GM12878 (cell line): ENCODE measurements at regions not wholly inside any gene's neighbourhood (a gene's known extent, or its start where the extent isn't known, plus 50 kb on each side); places are given as distances from the start of the nearest gene placed in this dataset.

ENCODE experiments used
- GABPA ChIP-seq: IDR thresholded peaks from 2 replicates; pipeline ENCODE4 v1.6.1; 2014; ENCODE audit warnings: antibody characterized with exemption, low read depth, mild to moderate bottlenecking, inconsistent platforms
- KLF5 ChIP-seq: fragments of 450-650 bp; IDR thresholded peaks from 2 replicates; pipeline ENCODE4 v1.6.1; 2014; ENCODE audit warnings: mild to moderate bottlenecking; ENCODE audit not compliant: partially characterized antibody
- NFXL1 ChIP-seq: fragments of 450-650 bp; IDR thresholded peaks from 2 replicates; pipeline ENCODE4 v1.6.1; 2017; ENCODE audit warnings: antibody characterized with exemption, mild to moderate bottlenecking, borderline replicate concordance
- POLR2AphosphoS5 ChIP-seq: IDR thresholded peaks from 2 replicates; pipeline ENCODE4 v1.6.1; 2011; ENCODE audit warnings: mild to moderate bottlenecking, low read length, inconsistent platforms
- RUNX3 ChIP-seq: IDR thresholded peaks from 2 replicates; pipeline ENCODE4 v1.6.1; 2012; ENCODE audit warnings: low read length, inconsistent platforms
- TF ChIP-seq, protein P1 (sequence below): IDR thresholded peaks from 2 replicates; pipeline ENCODE4 v1.6.1; 2011; ENCODE audit warnings: borderline replicate concordance, low read depth, mild to moderate bottlenecking, moderate library complexity, low read length; ENCODE audit not compliant: insufficient read depth, poor library complexity, severe bottlenecking
- TF ChIP-seq, protein P2 (sequence below): fragments of 450-650 bp; IDR thresholded peaks from 2 replicates; pipeline ENCODE4 v1.6.1; 2017; ENCODE audit warnings: mild to moderate bottlenecking, moderate library complexity

DNA sequence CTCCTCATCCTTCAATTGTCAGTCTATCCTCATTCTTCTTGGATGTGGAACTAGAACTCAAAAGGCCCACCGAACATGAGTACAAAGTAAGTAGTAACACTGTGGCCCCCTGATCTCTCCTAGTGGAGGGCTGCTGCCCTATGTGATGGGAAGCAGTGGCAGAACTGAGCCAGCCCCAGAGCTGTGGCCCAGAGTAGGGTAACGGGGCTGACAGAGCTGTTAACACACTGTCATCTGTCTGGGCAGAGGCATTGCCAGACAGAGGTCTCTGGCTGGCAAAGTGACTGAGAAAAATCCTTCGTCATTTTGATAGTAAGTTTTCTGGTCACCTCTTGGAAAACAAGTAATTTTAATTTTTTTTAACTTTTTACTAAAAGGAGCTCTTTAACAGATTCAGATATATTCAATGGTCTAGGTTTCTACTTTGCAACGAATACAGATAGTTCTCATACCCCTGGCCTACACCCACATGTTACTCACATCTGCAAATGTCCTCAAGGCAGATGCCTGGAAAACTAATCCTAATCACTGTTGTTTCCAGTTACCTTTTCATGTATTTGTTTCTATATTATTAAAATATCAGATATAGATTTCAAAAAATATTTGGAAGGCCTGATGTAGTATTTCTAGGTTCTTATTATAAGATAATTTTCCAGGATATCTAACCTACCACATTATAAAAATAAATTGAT lies 588.7 kb downstream of the CPS1 start (continued):
- no peak for TF ChIP-seq NFXL1
- no peak for TF ChIP-seq RUNX3
- TF ChIP-seq, protein P1, sequence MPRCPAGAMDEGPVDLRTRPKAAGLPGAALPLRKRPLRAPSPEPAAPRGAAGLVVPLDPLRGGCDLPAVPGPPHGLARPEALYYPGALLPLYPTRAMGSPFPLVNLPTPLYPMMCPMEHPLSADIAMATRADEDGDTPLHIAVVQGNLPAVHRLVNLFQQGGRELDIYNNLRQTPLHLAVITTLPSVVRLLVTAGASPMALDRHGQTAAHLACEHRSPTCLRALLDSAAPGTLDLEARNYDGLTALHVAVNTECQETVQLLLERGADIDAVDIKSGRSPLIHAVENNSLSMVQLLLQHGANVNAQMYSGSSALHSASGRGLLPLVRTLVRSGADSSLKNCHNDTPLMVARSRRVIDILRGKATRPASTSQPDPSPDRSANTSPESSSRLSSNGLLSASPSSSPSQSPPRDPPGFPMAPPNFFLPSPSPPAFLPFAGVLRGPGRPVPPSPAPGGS = no peak
- TF ChIP-seq GABPA = no peak
- TF ChIP-seq POLR2AphosphoS5 = no peak
- TF ChIP-seq, protein P2, sequence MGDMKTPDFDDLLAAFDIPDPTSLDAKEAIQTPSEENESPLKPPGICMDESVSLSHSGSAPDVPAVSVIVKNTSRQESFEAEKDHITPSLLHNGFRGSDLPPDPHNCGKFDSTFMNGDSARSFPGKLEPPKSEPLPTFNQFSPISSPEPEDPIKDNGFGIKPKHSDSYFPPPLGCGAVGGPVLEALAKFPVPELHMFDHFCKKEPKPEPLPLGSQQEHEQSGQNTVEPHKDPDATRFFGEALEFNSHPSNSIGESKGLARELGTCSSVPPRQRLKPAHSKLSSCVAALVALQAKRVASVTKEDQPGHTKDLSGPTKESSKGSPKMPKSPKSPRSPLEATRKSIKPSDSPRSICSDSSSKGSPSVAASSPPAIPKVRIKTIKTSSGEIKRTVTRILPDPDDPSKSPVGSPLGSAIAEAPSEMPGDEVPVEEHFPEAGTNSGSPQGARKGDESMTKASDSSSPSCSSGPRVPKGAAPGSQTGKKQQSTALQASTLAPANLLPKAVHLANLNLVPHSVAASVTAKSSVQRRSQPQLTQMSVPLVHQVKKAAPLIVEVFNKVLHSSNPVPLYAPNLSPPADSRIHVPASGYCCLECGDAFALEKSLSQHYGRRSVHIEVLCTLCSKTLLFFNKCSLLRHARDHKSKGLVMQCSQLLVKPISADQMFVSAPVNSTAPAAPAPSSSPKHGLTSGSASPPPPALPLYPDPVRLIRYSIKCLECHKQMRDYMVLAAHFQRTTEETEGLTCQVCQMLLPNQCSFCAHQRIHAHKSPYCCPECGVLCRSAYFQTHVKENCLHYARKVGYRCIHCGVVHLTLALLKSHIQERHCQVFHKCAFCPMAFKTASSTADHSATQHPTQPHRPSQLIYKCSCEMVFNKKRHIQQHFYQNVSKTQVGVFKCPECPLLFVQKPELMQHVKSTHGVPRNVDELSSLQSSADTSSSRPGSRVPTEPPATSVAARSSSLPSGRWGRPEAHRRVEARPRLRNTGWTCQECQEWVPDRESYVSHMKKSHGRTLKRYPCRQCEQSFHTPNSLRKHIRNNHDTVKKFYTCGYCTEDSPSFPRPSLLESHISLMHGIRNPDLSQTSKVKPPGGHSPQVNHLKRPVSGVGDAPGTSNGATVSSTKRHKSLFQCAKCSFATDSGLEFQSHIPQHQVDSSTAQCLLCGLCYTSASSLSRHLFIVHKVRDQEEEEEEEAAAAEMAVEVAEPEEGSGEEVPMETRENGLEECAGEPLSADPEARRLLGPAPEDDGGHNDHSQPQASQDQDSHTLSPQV = no peak
- TF ChIP-seq KLF5 = no peak
